TTC549 (cell line): ENCODE measurements at regions not wholly inside any gene's neighbourhood (a gene's known extent, or its start where the extent isn't known, plus 50 kb on each side); places are given as distances from the start of the nearest gene placed in this dataset.
"Not testable (repeated sequence)": the region's sequence is repeated elsewhere in the genome, so short reads cannot be mapped to it uniquely, and the experiment has no call there.

ENCODE experiments used
- FAIRE-seq: peaks from 2 replicates; lab custom pipeline; 2012; peaks lifted over from hg19 to GRCh38; lab: Jason Lieb, UNC

DNA sequence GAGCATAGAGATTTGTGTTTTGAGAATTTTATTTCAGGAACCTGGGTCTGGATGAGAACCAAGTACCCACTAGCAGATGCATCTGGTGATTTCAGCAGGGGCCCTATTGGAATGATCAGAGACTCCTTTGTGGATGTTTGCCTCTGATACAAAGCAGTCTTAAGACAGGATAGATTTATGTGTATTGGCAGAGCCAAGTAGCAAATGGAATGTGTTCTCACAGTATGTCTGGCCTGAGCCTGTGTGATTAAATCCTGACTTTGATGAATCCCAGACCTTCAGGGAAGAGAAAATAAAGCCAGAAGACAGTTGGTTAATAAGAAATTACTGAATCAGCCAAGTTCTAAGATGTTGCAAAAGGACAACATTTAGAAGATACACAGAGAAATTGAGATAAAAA is 755.5 kb upstream of the SEMA6D start:
- no peak for FAIRE-seq

DNA sequence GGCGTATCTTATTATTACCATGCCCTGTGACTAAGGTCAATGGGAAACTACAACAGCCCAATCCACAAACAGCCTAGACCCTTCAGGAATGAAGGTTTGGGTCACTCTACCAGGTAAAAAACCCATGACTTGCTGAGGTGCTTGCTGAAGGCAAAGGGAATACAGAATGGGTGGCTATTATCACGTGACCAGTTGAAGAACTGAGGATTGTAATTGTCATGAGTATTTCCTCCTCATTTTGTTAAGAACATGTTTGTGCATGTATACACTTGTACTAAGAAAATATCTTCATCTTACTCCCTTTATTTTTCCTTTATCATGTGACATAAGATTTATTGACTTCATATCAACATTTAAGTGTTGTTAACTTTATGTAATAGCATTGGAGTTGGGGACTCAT is 729.2 kb upstream of the SEMA6D start:
- not testable (repeated sequence) for FAIRE-seq

DNA sequence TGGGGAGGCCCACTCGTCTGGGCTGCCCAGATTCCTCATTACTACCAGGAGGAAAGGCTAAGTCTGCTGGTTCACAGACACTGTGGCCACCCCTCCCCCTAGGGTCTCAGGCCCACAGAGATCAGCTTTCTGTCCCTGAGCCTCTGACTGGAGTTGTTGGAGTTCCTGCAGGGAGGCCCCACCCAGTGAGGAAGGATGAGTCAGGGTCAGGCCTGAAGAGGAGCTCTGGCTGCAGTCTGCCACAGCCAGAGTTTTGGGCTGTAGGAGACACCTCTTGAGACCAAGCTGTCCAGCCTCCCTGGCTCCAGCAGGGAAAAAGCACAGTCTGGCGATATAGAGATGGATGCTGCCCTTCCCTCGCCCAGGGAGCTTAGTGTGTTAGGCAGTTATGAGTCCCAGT is 720.9 kb upstream of the SEMA6D start:
- no peak for FAIRE-seq

DNA sequence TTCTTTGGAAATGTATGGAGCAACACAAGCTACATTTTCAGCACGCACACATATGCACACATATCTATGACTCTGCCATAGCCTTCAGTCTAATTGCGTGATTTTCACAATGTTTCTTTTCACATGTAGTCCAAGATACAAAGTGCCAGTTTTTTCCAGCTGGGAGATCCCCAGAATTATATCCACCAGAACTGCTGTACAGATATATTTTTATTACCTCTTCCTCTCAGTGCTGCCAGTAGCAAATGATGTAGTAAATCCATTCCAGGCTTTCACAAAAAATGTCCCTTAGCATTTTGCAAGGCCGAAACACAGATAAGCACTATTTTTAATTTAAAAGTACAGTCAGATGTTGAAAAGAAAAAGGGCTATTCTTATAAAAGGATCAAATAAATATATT is 719.8 kb upstream of the SEMA6D start:
- FAIRE-seq, result no peak

DNA sequence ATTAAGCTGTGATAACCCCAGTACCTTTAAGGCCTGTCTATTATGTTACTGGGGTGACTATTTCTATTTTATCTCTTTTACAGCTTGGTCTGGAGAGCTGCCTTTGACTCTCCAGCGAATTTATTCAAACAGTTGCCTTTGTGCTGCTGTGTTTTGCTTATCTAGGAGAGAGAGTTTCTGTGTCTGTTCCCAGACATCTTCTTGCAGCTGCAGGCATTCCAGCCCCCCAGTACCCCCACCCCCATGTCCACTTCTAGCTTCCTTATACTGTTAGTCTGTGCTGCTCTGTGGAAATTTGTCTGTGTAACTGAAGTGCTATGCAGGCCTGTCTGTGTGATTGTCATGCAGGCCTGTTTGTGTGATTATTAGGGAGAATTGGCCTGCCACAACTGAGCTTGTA is 713.7 kb upstream of the SEMA6D start:
- FAIRE-seq, result no peak

DNA sequence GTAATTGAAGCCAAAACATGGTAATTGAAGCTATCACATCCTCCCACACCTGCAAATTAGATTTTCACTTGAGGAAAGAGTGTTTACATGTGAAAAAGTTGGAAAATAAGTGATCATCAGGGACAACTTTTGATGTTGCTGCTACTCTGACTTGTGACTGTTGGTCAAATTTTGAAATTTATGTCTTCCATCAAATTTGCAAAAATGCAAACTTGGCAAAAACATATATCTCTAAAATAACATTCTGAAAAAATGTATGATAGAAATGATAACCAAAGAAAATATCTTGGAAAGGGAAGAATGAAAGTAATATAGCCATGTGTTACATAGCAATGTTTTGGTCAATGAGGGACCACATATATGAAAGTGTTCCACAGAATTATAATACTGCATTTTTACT is 703.9 kb upstream of the SEMA6D start:
- FAIRE-seq, result no peak

DNA sequence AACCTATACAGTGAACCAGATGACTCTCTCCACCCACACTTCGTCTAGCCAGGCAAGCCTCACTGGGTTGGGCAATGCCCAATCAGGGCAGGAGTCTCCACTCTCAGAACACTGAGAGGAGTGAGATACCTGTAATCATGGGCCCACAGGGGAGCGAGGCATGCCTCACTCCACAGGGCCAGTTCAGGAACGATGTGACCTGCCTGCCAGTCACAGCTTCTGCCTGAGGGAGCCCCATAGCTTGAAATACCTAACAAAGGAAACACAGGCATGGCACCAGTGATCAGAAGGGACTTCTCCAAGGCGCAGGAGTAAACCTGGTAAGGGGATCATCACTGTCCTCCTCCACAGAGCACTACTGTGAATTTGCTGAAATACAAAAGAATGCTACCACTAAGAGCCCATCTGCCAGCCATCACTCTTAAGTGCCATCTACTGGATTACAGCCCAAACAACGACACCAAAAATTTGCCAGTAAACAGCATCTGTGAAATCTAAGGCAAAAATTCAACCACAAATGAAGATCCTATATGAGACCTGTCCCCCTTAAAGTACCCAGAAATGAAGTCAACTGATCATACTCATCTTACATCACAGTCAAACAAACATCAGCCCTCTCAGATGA is 689.9 kb upstream of the SEMA6D start:
- FAIRE-seq, result no peak

DNA sequence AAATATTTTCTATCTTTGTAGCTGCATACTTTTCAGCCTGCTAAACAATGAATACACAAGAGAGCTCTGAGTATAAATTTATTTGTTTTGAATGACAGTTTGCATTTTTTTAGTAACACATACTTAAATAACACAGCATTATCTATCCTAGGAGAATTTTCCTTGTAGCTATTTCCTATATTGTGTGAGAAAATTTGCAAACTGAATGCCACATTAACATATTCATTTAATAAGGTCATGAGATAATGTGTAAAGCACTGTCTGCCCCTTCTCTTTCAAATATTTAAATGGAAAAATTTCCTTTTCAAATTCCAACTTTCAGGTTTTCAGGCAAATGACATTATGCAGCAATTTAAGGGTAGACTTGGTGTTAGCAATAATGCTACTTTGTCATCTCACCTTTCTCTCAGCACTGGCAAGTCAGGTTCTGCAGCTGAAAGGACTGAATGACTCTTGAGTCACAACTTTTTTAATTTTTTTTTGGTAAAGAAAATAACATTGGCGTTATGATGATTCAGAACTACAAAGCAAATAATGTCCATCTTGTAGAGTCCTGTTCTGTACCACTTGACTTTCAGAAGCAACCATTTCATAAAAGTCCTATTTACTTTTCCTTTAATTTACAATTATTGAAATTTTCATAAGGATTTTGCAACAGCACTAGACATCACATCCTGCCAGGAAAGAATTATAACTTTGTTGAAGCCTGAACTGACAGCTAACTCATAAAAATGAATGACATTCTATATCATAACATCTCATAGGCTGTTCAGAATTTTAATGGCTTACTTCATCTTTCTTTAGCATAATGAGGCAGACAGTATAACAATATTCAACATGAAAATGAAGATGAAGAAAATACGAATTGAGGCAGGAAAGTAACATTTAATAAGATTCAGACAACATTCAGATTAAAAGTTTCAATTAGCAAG is 681.6 kb upstream of the SEMA6D start:
- FAIRE-seq, result no peak

DNA sequence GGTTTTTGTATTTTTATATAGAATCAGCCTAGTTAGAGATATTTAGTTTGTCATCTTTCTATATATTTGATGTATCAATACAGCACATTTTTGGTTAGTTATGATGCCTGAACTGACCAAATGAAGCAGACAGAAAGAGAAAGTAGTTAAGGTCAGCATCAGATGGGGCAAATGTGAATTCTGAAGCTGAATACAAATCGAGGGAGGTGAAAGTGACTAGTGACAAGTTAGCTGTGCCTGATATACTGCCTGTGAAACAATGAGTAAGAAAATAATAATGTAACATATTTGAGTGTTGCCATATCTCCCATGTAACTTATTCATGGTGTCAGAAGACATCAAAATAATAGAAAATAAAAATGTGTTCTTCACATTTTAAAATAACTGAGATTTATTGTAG is 680.3 kb upstream of the SEMA6D start:
- FAIRE-seq, result no peak

DNA sequence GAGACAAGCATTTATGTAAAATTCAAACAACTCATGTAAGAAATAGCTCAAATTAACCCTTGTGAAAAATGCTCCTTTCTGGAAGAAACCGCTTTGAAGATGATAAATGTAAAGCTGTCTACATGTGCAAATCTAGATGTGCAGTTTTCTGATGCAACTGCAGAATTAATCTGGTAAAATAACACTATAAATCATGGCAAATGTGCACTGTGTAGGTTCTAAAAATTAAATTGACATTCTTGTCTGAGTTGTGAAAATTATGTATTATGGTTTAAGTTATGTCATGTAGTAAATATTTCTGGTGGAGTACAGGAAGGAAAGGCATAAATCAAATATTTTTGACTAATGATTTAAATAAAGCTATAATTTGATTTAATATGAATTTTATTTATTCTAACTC is 678.1 kb upstream of the SEMA6D start:
- no peak for FAIRE-seq

DNA sequence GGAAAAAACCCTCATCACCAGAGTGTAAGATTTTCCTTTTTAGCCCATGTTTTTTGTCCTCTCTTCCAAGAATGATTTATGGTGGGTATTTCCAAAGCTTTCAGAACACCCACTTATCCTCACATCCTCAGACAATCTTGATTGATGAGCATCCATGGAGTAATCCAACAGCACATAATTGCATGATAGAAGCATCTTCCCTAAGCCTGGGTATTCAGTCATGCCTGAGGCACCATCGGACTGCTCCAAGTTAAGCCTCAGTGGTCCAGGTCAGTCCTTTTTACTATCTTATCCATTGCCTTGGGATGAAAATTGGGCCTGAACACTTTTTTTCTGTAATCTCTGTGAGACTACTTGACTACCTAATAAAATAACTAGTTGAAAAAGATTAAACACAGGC is 676.0 kb upstream of the SEMA6D start:
- FAIRE-seq, result no peak

DNA sequence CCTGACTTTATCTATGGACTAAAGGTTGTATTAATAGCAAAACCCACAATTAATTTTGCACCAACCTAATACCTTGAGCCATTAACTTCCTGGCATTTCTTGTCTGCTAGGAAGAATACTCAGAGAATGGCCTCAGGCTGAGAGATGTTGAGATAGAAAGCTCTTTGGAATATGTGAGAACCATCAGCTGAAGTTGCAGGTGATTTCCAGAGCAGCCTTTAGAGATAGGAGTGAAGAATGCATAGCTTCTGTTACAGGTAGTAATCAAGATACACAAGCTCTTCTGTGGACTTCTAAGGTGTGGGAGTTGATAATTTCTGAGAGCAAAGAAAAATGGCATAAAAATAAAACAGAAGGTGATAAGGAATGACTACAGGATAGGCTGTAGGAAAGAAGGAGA is 669.3 kb upstream of the SEMA6D start:
- FAIRE-seq, result not testable (repeated sequence)

DNA sequence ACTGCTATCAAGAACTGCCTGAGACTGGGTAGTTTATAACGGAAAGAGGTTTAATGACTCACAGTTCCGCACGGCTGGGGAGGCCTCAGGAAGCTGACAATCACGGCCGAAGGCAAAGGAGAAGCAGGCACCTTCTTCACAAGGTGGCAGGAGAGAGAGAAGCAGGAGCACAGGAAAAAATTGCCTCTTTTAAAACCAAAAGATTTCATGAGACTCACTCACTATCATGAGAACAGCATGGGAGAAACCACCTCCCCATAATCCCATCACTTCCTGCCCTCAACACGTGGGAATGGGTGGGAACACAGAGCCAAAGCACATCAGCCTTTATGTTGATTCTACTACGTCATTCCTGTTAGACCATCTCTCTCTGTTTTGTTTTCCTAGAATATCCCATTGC is 650.9 kb upstream of the SEMA6D start:
- FAIRE-seq, result no peak

DNA sequence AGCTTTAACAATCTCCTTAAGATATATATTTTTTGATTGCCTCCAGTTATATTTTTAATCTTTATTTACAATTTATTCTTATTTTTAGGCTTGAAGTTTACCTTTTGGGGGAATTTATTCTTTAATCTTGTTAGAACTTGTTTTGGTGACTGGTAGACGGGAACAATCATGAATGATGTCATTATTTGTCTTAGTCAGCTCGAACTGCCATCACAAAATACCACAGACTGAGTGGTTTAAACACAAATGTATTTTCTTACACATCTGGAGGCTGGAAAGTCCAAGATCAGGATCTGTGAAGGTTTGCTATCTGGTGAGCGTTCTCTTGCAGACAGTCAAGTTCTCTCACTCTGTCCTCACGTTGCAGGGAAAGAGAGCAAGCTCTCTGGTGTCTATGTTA is 639.5 kb upstream of the SEMA6D start:
- FAIRE-seq, result not testable (repeated sequence)

DNA sequence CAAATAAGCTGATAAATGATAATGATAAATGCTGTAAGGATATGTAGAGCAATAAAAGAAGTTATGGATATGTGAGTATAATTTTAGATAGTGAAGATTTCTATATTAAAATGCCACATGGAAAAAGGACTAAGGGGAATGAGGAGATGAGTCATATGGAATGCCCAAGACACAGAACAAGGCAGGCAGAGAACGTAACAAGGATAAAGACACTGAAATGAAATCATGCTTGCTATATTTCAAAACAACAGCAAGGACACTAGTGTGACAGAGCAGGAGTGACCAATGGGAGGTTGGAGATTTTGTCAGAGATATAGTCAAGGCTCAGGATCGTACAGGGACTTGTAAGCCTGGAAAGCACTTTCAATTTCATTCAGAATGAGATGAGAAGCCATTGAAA is 621.5 kb upstream of the SEMA6D start:
- no peak for FAIRE-seq

DNA sequence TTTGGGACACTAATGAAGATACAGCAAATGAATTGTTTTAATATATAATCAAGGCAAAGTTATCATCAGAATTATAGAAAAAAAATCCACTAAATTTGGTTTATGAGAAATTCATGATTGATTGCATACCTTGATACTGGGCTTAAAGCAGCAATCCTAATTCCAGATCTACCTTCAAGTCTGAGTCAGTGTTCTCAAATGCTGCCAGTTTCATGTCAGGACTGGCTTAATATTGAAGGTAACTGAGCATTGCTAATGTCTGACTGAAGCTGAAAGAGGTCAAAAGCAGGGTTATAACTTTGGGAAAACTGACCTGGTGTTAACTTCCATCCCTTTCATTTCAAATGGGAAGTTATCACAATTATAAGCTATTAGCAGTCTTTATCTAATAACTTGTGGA is 618.8 kb upstream of the SEMA6D start:
- FAIRE-seq, result not testable (repeated sequence)

DNA sequence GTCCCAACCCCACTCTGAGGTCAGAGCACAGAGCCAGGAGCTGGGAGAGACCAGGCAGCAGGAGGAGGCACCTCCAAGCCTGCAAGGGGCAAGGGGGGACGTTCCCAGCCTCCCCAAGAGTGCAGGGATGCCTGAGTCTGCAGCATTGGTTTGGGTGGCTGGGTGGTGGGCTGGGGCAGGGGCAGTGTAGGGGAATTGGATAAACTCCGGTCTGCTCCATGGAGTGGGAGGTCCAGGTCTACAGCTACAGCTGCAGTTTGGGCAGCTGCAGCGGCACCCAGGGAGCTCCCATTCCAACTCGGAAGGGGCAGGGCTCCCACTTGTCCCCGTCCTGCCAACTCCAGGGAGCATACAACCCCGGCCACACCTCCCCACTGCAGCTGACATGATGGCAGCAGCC is 617.5 kb upstream of the SEMA6D start:
- not testable (repeated sequence) for FAIRE-seq

DNA sequence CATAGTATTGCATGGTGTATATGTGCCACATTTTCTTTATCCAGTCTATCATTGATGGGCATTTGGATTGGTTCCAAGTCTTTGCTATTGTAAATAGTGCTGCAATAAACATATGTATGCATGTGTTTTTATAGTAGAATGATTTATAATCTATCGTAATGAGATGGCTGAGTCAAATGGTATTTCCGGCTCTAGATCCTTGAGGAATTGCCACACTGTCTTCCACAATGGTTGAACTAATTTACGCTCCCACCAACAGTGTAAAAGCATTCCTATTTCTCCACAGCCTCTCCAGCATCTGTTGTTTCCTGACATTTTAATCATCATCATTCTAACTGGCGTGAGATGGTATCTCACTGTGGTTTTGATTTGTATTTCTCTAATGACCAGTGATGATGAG is 608.5 kb upstream of the SEMA6D start:
- not testable (repeated sequence) for FAIRE-seq

DNA sequence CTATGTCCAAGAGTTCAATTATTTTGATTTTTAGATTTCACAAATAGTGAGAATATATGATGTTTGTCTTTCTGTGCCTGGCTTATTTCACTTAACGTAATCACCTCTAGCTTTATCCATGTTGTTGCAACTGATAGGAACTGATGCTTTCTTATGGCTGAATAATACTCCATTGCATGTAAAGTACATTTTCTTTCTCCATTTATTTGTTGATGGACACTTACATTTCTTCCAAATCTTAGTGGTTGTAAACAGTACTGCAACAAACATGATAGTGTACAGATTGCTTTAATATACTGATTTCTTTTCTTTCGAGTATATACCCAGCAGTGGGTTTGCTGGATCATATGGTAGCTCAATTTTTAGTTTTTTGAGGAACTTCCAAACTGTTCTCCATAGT is 600.6 kb upstream of the SEMA6D start:
- no peak for FAIRE-seq

DNA sequence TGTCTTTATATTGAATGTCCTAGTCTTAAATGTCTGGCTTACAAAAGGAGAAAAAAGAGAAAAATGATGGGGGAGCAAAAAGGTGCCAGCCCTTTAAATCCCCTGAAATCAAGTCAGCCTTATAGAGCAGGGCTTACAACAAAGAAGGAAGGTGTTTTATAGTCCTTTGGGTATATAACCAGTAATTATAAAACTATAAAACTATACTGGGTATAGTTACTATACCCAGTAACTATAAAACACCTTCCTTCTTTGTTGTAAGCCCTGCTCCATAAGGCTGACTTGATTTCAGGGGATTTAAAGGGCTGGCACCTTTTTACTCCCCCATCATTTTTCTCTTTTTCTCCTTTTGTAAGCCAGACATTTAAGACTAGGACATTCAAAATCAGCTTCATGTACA is 598.0 kb upstream of the SEMA6D start:
- FAIRE-seq, result no peak

DNA sequence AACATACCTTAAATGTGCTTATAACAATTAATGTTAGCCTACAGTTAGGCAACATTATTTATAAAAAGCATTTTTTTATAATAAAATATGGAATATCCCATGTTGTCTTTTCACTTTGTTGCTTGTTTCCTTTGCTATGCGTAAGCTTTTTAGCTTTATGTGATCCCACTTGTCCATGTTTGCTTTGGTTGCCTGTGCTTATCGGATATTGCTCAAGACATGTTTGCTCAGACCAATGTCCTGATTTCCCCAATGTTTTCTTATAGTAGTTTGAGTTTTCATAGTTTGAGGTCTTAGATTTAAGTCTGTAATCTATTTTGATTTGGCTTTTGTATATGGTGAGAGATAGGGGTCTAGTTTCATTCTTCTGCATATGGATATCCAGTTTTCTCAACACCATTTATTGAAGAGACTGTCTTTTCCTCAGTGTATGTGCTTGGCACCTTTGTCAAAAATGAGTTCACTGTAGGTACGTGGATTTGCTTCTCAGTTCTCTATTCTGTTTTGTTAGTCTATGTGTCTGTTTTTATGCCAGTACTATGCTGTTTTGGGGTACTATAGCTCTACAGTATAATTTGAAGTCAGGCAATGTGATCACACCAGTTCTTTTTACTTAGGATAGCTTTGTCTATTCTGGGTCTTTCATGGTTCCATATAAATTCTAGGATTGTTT is 592.7 kb upstream of the SEMA6D start:
- FAIRE-seq, result no peak

DNA sequence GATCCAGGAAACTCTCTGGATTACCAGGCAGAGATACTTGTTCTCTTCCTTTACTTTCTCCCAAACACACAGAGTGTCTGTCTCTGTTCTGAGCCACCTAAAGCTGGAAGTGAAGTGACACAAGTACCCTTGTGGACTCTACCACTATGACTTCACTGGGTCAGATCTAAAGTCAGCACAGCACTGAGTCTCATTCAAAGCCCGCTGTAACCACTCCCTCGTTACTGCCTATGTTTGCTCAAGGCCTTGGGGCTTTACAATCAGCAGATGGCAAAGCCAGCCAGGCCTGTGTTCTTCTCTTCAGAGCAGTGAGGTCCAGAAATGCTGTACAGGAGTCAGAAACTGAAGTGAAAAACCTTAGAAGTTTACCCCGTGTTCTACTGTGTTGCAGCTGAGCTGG is 588.3 kb upstream of the SEMA6D start:
- FAIRE-seq, result no peak

DNA sequence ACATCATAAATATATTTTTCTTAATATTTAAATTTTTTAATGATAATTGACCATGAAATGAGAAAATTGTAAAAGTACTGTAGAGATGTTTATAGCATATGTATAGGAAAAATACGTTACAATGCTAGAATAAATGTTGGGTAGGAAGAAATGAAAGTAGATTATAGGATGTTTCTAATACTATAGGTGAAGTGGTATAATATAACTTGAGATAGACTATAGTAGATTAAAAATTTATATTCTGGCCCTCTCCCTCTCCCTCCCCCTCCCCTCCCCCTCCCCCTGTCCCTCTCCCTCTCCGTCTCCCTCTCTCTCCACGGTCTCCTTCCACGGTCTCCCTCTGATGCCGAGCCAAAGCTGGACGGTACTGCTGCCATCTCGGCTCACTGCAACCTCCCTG is 585.9 kb upstream of the SEMA6D start:
- not testable (repeated sequence) for FAIRE-seq
